ENCODE measurements at regions not wholly inside any gene's neighbourhood (a gene's known extent, or its start where the extent isn't known, plus 50 kb on each side); places are given as distances from the start of the nearest gene placed in this dataset.

DNA sequence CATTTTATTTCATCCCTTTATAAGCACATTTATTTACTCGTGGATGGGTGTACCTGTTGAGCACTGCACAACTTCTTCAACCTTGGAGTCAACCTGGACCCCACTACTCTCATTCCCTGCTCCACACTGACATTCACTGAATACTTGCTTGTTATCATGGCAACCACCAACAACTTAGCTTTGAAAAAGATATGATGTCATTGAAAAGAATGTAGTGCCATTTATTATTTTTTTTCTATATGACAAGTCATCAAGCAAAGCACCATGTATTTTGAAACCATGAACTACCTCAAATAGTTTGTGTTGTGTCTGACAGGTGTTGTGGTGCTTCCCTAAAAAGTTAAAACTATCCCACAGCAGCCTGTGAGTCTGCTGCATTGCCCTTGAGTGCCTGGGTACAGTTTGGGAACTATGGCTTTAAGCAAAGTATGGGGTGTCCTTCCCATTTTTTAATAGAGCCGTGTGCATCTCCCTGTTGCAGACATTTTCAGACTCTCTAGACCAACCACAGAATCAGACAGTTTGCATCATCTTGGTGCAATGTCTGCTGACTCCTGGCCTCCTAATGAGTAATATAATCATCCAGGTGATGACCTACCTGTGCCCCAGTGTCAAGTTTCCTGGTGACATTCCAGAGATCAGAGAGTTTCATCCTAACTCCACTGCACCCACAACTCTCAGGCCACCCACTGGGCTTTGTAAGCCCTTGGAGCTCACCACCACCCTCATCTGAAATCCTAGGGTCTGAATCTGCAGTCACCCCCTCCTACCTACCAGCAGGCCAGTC lies 339.7 kb upstream of the PROX1 start:
- no peak overlapping the region for H3K4me3 ChIP-seq
- TF ChIP-seq, protein P1, sequence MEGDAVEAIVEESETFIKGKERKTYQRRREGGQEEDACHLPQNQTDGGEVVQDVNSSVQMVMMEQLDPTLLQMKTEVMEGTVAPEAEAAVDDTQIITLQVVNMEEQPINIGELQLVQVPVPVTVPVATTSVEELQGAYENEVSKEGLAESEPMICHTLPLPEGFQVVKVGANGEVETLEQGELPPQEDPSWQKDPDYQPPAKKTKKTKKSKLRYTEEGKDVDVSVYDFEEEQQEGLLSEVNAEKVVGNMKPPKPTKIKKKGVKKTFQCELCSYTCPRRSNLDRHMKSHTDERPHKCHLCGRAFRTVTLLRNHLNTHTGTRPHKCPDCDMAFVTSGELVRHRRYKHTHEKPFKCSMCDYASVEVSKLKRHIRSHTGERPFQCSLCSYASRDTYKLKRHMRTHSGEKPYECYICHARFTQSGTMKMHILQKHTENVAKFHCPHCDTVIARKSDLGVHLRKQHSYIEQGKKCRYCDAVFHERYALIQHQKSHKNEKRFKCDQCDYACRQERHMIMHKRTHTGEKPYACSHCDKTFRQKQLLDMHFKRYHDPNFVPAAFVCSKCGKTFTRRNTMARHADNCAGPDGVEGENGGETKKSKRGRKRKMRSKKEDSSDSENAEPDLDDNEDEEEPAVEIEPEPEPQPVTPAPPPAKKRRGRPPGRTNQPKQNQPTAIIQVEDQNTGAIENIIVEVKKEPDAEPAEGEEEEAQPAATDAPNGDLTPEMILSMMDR (IDR thresholded peaks at IDR 0.05): no peak
- H3K9me3 ChIP-seq: no peaks in the 10 kb centered on the region
- DNase-seq (no peak), ATAC-seq (no peak)
- intact Hi-C loops (cut with DNase I): no loop called here
- H3K4me1 ChIP-seq: no peaks in the 10 kb centered on the region
- no peaks in the 10 kb centered on the region for H3K27me3 ChIP-seq (ENCODE audit: low read depth)
- no peaks in the 10 kb centered on the region for H3K36me3 ChIP-seq
- H3K27ac ChIP-seq: no peak overlapping the region

DNA sequence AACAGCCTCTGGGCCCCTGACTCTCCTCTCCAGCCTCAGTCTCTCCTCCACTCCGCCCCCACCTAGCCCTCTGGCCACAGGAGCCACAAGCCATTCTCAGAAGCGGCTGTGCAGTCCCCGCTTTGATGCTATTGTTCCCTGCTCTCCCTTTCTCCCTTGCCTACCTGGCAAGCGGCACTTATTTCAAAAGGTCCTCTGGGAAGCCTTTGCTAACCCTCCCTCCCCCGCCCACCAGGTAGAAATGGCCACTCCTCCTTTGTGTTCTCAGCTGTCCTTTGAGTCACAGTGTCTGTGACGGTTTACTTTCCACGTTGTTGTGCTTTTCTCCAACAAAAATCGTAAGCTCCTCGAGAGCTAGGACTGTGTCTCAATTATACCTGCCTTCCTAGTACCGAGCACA lies 338.4 kb upstream of the PROX1 start:
- DNase-seq (no peak), ATAC-seq (no peak)
- no peaks in the 10 kb centered on the region for H3K4me1 ChIP-seq

DNA sequence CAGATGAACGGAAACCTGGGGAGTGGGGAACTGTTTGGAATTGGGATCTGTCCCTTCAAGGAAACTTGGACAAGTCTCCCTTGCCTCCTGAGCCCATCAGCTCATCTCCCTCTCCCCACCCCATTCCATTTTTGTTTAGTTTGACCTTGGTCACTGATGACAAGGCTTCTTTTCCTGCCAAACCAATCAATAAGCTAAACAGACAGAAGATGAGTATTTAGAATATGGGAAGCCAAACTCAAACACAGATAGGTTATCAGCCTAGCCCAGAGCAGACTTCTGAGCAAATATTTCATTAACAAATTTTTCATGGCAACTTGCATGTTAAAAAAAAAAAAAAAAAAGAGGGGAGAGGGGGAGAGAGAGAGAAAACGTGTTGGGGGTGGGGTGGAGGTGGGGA lies 337.2 kb upstream of the PROX1 start:
- no peaks in the 10 kb centered on the region for H3K9me3 ChIP-seq
- no peaks in the 10 kb centered on the region for H3K27me3 ChIP-seq (ENCODE audit: low read depth)
- no peak overlapping the region for H3K4me3 ChIP-seq
- no peaks in the 10 kb centered on the region for H3K4me1 ChIP-seq
- H3K36me3 ChIP-seq: no peaks in the 10 kb centered on the region
- ATAC-seq (no peak), DNase-seq (no peak)
- no peak overlapping the region for H3K27ac ChIP-seq
- TF ChIP-seq, protein P1 (IDR thresholded peaks at IDR 0.05): no peak
- intact Hi-C loops (cut with DNase I): no loop called here

More for the DNA sequence above, 338.4 kb upstream of the PROX1 start:
- TF ChIP-seq, protein P1 (IDR thresholded peaks at IDR 0.05): no peak
- Histone ChIP-seq H3K9me3 (no peaks in the 10 kb centered on the region), H3K36me3 (no peaks in the 10 kb centered on the region), H3K27ac (no peak overlapping the region), H3K4me3 (no peak overlapping the region), H3K27me3 (ENCODE audit: low read depth) (no peaks in the 10 kb centered on the region)
- intact Hi-C loops (cut with DNase I): no loop called here

DNA sequence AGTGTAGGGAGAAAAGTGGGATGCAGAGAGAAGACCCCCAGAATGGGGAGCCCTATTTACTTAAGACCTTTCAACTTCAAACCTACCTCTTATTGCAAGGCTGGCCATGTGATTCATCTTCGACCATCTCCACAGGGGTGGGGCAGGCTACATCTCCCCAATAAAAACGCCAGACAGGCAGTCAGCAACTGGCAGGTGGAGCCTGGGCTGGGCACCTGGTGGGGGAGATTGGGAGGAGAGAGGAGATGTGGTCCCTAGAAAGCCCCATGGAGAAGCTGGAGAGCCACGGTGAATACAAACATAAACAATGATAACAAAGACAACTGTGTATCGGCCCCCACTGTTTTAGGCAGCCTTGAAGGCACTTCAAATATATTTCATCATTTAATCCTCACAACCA lies 336.7 kb upstream of the PROX1 start:
- intact Hi-C loops (cut with DNase I): no loop called here
- no peak for ATAC-seq
- H3K27ac ChIP-seq: no peak overlapping the region

DNA sequence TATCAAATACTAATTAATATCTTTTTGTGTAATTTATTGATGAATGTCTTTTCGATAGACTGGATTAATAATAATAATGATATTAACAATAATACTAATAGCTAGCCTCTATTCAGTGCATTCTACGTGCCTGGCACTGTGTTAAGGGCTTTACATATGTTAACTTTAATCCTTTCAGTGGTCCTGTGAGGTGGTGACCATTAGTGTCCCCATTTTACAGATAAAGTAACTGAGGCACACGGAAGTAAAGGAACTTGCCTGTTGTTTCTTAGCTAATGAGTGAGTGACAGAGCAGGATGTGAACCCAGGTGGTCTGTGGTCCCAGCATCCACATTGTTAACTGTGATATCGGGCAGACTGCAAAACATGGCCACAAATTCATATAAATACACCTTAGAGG lies 335.7 kb upstream of the PROX1 start:
- H3K9me3 ChIP-seq: no peaks in the 10 kb centered on the region
- H3K27me3 ChIP-seq (ENCODE audit: low read depth): peaks cover 5% of the 10 kb centered on the region
- DNase-seq (no peak), ATAC-seq (no peak)
- H3K36me3 ChIP-seq: no peaks in the 10 kb centered on the region
- intact Hi-C loops (cut with DNase I): no loop called here
- no peaks in the 10 kb centered on the region for H3K4me1 ChIP-seq
- H3K27ac ChIP-seq: no peak overlapping the region
- H3K4me3 ChIP-seq: no peak overlapping the region
- TF ChIP-seq, protein P1 (IDR thresholded peaks at IDR 0.05): no peak

More for the DNA sequence above, 336.7 kb upstream of the PROX1 start:
- peaks cover under 1% of the 10 kb centered on the region for H3K27me3 ChIP-seq (ENCODE audit: low read depth)
- no peaks in the 10 kb centered on the region for H3K36me3 ChIP-seq
- no peaks in the 10 kb centered on the region for H3K4me1 ChIP-seq
- no peak for DNase-seq
- H3K9me3 ChIP-seq: no peaks in the 10 kb centered on the region
- TF ChIP-seq, protein P1 (IDR thresholded peaks at IDR 0.05): no peak
- H3K4me3 ChIP-seq: no peak overlapping the region

Data from lower lobe of right lung (tissue), 2 donors.